HG03469 (cell line): ENCODE measurements at regions not wholly inside any gene's neighbourhood (a gene's known extent, or its start where the extent isn't known, plus 50 kb on each side); places are given as distances from the start of the nearest gene placed in this dataset.

ENCODE experiments used
- ATAC-seq: cut with Tn5 transposase; IDR thresholded peaks from one replicate; pipeline ENCODE4 v1.9.1; 2021; ENCODE audit warnings: mild to moderate bottlenecking, moderate library complexity, moderate number of reproducible peaks; ENCODE audit not compliant: unreplicated experiment

DNA sequence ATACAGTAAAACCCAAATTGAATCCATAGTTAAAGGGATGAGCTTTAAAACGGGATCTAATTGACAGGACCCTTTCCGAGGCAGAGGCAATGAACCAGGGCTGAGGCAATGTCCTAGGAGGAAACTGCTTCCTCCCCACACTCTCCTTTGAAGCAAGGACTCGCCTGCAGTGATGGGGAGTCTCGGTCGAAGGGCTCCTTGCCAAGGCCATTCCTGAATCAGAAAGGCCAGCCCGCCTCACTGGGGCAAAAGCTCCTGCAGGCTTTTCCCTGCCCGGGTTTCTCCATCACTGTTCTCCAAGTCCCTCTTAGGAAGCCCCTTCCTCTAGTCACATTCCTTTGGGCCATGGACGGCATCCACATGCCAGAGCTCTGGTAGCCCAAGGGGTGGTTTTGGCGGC is 132.0 kb downstream of the RBFOX3 start:
- no peak for ATAC-seq

DNA sequence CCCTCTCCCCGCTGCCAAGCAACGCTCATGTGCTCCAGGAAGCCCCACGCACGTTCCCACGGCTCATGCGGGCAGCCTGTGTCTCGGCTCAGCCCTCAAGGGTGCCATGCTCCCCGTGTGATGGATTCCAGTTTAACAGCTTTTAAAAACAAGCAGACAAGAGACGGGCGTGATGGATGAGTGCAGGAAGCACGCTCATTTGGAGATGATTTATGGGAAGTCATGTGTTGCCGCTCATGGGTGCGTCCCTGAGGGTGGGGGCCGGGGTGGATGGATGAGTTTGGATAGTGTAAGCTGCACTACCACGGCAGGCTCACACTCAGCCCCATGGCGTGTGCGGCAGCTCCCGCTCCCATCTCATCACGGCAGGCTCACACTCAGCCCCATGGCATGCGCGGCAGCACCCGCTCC is 132.8 kb downstream of the RBFOX3 start:
- ATAC-seq = no peak

DNA sequence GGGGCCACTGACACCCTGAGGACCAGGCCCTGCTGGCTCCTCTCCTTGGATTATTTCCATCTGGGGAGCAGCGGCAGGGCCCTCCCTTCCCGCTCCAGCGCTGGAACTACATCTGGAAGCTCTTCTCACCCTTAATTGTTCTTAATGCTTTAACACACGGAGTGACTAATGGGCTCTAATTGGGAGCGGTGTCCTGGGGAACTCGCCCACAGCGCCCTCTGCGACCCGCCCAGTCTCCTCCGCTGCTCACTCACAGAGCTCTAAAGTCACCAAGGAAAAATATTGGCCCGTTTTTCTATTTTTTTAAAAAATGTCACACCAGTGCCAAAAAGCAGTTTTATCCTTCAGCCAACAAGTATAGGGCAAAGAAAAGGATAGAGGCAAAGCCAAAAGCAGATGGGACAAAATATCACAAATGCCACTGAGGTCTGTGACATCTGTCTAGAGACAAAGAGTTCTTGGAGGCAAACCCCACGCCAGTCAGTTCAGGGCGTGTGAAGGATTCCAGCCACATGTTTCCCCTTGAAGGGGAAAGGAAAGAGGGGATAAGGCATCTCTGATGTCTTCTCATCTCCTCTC is 134.7 kb downstream of the RBFOX3 start:
- no peak for ATAC-seq

DNA sequence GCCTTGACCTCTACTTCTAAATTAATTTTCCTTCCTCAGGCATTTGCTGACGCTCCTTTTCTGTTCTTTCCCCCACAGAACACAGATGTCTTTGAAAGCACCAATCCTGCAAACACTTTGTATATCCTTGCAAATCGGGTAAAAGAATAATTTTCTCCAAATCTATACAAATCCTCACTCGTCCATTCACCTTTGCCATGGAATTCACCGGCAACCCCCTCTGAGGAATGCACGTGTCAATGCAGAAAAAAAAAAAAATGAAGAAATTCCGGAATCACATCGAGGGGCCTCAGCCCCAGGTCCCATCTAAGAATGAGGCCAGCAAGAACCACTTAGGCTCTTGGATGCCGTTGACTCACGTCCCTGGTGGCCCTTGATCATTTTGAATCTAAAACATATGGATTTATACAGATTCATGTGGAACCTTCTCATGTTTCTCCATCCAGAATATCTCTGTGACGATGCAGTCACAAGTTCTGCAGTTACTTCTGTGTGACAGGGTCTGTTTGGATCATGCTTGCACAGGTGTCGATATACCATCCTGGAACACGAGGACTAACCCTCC is 136.9 kb downstream of the RBFOX3 start:
- no peak for ATAC-seq

DNA sequence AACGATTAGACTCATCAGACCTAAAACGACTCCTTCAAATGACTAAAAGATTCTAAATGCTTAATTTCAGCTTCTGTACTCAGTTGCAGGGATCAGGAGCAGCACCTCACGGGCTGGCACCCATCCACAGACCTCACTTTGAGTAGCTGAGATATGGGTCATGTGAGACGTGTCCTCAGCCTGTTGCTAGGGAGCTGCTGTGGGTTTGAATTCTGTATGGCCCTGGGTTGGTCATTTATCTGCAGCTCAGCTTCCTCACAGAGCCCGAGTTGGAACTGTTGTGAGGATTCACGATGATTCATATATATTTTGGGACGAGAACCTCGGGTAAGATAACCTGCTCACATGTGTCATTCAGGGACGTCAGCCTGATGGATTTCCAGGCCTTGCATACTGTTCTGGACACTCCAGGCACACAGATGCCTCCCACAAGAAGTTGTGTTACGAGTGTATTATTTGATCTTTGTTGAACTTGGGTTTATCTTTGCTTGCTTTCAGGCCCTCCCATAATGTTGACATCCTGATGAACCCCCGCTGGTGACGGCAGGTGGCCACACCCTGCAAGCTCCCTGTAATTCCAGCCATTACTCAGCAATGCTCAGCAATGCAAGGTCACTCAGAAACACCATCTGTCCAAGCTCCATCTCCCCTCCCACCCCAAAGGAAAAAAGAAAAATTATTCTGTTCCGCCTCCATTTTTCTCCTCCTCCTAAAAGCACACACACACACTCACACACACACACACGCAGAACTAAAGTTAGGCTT is 137.6 kb downstream of the RBFOX3 start:
- no peak for ATAC-seq

DNA sequence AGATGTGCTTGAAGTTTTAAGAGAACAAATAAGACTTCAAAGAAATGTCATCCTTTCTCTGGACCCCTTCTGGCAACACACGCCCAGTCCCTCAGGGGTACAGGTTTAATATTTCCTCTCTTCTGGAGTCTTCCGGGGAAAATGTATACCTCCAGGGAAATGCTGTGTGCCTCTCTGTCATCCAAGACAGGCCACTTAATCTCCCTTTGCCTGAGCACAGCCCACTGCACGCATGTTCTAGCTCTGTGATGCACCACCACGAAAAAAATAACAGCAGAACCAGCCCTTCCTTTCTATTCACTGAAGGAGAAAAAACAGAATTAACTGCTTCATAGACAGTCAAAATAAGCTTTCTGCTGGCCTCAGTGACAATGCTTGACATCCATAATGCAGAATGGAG is 140.1 kb downstream of the RBFOX3 start:
- no peak for ATAC-seq

DNA sequence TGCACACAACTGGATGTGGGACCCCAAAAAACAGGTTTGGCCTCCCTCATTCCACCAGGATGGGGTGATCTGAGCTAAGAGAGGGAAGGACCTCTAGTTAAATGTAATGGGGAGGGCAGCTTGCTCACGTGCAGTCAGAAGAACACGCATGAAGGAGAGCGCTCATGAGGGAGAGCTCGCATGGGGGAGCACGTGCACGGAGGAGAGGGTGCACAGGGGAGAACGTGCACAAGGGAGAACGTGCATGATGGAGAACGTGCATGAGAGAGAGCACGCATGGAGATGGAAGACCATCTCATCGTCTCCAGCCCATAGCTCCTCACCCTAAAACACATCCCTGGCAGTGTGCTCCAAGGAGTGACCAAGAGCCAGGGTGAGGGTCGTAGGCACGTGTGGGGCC is 141.2 kb downstream of the RBFOX3 start:
- ATAC-seq = no peak

DNA sequence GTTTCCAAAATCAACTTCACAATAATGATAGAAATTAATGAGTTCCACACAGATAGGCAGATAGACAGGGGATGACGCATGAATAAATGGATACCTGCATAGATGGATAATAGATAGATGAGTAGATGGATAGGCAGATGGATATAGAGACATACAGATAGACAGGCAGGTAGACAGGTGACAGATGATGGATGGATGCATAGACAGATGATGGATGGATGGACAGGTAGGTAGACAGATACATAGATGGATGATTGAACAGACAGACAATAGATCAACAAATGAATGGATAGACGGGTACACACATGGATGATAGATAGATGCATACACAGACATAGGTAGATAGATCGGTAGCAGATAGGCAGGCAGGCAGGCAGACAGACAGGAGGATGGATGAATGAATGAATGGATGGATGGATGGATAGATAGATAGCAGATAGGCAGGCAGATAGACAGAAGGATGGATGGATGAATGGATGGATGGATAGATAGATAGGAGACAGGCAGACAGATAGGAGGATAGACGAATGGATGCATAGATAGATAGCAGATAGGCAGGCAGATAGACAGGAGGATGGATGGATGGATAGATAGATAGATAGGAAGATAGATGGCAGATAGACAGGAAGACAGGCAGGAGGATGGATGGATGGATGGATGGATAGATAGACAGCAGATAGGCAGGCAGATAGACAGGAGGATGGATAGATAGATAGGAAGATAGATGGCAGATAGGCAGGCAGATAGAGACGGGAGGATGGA is 142.5 kb downstream of the RBFOX3 start:
- no peak for ATAC-seq

DNA sequence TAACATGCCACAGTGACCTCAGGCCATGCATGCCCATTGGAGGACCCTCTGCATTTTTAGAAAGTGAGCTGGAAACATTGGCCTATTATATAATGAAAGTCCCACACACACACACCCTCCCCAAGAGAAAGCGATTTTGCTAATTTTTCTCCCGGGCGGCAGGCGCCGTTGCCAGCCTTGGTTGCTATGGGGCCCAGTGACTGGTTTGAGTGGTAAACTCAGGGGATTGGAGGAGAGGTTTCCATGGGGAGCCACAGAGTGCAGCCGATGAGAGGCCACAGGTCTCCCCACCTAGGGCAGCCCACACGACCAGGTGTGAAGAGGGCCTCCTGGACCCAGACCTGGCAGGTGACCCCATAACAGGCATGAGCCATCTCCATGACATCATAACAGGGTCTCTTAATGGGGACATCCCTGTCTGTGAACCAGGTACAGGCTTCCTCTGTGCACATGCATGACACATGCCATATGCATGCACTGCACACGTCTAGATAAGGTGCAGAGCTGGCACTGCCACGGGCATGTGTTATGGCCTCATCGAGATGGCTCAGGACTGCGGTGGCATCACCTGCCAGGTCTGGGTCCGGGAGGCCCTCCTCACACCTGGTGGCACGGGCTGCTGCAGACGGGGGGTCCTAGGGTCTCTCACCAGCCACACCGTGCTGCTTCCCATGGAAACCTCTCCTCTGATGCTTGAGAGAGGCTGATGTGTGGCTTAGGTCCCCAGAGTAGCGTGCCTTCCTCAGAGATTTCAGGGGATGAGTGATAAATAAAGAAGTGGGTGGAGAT is 144.1 kb downstream of the RBFOX3 start:
- no peak for ATAC-seq

DNA sequence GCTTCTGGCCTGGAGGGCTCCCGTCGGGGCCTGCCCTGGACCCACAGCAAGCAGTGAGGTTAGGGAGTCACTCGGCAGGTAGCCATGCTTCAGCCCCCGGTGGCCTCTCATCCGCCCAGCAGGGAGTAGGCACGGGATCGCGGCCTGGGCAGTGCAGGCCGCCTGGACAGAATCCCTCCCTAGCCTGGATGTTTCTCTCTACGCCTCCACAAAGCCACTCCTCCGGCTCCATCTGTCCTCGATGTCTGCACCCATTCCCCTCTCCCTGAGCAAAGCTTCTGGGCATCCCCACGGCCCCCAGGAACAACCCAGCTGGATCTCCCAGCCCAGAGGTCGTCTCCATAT is 145.2 kb downstream of the RBFOX3 start:
- ATAC-seq = no peak

DNA sequence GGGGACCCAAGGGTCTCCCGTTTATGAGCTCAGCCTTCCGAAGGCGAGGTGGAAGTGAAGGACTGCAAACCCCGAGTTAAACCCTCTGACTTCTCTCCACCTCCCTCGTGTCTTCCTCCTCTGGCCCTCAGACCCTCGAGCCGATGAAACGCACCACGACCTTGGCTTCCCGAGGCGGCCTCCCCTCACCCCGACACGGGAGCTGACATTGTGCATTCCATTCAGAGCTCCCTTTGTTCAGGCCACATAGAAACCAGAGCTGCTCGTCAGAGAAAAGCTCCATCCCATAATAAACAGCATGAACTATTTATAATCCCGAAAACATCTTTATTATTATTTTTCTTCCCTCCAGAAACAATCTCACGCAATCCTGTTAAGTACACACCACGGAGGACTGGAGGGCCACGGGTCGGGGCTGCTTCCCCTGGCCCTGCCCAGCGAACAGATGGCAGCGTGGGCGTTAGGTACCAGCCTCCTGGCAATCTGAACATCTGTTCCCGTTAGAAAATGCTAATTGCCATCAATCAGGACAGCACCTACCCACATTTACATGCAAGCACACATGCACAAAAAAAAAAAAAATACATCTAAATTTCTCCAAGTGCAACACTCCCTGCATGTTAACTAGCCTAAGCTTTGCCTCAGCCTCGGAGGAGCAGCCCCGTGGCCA is 145.7 kb downstream of the RBFOX3 start:
- ATAC-seq = no peak

DNA sequence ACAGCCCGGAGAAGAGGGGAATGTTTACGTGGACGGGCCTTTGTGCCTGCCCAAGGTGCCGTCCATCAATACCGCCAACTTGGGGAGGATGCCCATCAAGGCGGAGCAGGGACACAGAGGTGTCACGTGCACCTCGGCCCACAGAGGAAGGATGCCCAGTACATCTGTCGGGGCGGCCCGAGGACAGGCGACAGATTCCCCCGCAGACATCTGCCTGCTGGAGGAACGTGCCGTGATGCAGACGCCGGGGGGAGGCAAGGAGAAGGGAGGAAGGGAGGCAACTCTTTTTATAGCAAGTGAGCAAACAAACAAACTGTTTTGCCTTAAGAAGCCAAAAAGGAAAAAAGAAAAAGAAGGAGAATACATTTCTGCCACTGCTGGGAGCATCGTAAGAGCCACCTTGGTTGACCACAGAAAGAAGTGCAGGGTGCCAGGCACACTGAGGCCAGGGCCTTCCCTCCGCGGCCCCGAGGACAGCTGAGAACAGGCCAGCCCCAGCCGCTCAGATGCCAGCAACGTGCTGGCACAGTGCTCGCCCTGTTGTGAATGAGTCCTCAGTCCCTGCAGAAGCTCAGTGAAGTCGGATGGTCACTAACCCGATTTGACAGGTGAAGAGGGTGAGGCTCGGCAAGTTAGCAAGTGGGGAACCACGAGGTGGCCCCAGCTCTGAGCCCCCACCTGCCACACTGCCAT is 146.4 kb downstream of the RBFOX3 start:
- ATAC-seq = no peak

DNA sequence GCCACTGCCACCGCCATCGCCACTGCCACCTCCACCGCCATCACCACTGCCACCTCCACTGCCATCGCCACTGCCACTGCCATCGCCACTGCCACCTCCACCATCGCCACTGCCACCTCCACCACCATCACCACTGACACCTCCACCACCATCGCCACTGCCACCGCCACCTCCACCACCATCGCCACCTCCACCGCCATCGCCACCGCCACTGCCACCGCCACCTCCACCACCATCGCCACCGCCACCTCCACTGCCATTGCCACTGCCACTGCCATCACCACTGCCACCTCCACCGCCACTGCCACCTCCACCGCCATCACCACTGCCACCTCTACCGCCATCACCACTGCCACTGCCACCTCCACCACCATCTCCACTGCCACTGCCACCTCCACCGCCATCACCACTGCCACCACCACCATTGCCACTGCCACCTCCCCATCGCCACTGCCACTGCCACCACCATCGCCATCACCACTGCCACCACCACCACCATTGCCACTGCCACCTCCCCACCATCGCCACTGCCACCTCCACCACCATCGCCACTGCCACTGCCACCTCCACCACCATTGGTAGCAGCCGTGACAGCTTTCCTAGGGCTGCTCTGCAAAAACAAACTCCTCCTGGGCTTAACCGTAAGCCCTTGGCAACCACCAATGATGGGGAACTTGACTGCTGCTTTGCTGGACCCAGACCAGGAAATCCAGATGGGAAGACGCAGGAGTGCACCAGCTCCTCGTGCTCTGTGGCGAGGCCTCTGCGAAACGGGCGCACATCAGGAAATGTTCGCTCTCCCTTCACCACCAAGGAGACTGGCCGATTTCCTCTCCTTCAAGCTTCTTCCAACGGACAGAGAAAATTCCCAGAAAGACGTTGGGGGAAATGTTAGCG is 147.2 kb downstream of the RBFOX3 start:
- ATAC-seq = no peak

DNA sequence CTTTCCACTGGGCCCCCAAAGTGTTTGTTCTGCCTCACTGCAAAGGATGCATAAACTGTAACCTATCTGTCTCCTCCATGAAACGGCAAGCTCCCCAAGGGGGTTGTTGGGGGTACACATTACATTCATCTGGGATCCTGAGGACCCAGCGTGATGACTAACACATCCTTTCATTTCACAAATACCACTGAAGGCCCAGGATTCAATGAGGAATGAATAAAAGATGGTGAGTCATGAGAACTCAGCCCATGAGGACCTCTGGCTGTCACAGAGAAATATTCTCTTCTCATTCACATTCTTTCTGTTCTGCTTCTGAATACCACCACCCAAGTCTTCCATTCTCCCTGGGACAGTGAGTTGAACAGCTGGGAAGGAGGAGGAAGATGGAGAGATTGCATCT is 149.8 kb downstream of the RBFOX3 start:
- ATAC-seq = no peak

DNA sequence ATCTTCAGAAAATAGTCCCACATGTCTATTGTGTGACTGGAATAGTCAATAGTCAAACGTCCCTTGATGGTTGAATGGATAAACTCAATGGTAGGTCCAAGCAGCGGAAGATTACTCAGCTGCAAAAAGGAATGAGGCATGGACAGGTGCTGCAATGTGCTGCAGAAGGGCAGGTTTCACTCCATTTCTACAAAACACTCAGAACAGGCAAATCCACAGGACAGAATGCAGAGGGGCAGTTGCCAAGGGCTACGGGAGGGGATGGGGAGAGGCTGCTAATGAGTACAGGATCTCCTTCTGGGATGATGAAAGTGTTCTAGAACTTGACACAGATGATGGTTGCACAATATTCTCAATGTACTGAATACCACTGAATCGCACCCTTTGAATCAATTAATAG is 151.0 kb downstream of the RBFOX3 start:
- ATAC-seq = no peak

DNA sequence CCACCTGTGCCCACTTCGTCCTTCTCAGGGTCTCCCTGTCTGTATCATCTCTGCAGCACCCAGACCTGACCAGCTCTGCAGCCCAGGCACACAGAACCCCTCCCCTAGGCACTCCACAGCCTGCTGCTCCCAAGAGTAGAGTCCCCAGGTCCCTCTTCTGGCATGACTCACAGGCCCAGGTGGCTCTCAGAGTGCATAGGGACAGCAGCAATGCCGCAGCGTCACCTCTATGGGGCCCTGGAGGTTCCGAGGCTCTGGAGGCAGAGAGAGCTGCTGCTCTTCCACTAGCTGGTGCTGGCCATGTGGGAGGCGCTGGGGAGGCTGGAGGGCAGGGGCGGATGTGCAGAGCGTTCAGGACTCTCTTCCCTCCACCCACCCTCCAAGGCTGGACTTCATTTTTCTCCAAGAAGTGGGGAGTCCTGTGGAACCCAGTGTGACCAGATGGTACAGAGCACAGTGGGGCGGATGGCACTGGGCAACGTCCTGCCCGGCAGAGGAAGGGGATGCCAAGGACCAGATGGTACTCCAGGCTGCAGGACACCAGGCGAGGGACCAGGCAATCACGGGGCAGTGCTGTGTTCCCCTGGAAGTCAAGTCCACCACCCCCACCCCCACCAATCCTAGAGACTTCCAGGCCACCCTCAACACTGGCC is 151.7 kb downstream of the RBFOX3 start:
- no peak for ATAC-seq

DNA sequence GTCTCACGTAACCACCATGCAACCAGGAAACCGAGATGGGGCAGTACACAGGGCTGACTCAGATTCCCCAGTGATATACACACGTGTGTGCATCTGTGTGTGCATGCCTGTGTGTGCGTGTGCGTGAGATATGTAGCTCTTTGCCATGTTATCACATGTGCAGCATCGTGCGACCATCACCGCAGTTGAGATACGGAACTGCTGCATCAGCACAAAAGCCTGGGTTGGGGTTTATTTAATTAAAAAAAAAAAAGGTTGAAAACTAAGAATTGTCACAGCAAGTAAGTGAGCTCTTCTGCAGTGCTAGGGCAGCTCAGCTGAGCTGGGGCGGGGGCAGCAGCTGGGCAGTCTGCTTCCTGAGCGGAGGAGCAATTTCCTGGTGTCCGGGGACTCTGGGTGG is 152.5 kb downstream of the RBFOX3 start:
- no peak for ATAC-seq

DNA sequence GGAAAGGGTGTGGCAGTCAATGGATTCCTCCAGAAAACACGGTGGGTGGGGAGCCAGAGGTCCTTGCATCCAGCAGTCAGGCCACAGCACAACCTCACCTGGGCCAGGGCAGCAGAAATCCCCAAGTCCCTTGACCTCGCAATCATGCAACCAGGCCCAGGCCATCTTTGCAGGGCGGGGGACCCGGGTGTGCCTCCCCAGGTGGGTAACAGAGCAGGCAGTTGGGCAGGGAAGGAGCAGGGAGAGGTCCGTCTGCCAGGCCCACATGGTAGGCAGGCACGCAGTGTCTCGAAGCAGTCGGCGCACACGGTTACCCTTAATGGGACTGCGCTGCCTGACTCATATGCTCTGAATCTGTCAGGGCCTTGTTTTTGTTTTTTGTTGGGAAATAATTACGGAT is 153.0 kb downstream of the RBFOX3 start:
- no peak for ATAC-seq
